Astrocyte of the spinal cord (primary cell): ENCODE measurements at regions not wholly inside any gene's neighbourhood (a gene's known extent, or its start where the extent isn't known, plus 50 kb on each side); places are given as distances from the start of the nearest gene placed in this dataset.
"Not testable (repeated sequence)": the region's sequence is repeated elsewhere in the genome, so short reads cannot be mapped to it uniquely, and the experiment has no call there.

ENCODE experiments used
- DNase-seq: peaks from one replicate; pipeline ENCODE4 v3.0.0; 2011; ENCODE audit warnings: low read depth, low spot score
- H3K4me3 ChIP-seq: 2 replicates; pipeline ENCODE4 v1.5.1; 2011; ENCODE audit warnings: low read depth, mild to moderate bottlenecking, low read length, moderate library complexity
- CTCF ChIP-seq: IDR thresholded peaks from 2 replicates; pipeline ENCODE4 v1.5.1; 2012; ENCODE audit warnings: low read depth, mild to moderate bottlenecking, low read length, inconsistent platforms
- in situ Hi-C: cut with HindIII; loops from 2 replicates; pipeline ENCODE4 v1.10.0; 2017; ENCODE audit warnings: low sequenced_read_pairs

GRCh38 chr6:97347111-97347510 lies 64.1 kb upstream of the MMS22L start:
- no peak for DNase-seq
- no peak for TF ChIP-seq CTCF
- in situ Hi-C loops: no loop called here
- H3K4me3 ChIP-seq: no peak overlapping the region

GRCh38 chr6:97361286-97361685 lies 78.3 kb upstream of the MMS22L start:
- in situ Hi-C loops: no loop called here
- no peak for DNase-seq
- no peak overlapping the region for H3K4me3 ChIP-seq
- TF ChIP-seq CTCF: no peak

DNA sequence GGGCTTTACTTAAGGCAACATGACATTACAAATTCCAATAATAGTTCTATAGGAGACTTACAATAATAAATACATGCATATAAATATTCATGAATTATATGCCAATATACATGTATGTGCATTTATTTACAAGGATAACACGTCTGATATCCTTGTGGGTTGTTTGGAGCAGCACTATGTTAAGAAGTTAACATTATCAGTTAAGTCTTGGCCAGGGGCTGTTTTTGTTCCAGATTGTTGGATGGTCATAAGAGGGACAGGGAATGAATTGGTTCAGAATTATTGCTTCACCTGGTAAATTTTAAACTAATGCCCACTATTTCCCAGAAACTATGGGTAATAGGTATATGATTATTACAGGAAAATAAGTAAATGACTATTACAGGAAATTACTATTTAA lies 81.3 kb upstream of the MMS22L start:
- no peak overlapping the region for H3K4me3 ChIP-seq
- DNase-seq: no peak
- in situ Hi-C loops: no loop called here
- no peak for TF ChIP-seq CTCF

- in situ Hi-C loops, DNase-seq, H3K4me3 ChIP-seq: not testable (repeated sequence)
These were observed 99.1 kb upstream of the MMS22L start for GRCh38 chr6:97382071-97382470.

GRCh38 chr6:97392735-97393134 lies 109.7 kb upstream of the MMS22L start:
- no peak overlapping the region for H3K4me3 ChIP-seq
- in situ Hi-C loops: no loop called here
- DNase-seq: no peak
- TF ChIP-seq CTCF: no peak

DNA sequence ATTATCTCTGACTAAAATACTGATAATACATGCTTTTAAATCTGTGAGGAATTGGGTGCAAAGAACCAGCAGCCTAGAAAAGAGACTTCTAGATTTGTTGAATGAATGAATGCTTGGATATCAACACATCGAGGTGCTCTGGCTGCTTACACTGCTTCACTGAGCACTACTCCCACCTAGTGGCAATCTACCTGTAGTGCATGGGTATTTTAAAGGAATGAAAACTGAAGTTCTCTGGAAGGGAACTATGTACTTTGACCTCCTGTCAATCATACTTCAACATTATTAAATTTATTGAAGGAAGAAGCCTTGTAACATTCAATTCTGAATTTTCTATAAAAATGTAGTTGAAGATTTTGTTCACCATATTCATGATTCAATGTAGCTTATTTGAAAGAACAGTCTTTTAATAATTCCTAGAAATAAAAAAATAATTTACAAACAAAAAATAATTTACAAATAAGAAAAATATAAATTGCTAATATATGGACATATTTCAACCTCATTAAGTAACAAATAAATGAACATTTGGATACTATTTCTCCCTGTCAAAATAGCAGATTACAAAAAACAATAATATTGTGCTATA lies 111.2 kb upstream of the MMS22L start:
- peak; percentile 82 for TF ChIP-seq CTCF
- in situ Hi-C loops: no loop called here
- peak; percentile 62 for DNase-seq
- H3K4me3 ChIP-seq: no peak overlapping the region

DNA sequence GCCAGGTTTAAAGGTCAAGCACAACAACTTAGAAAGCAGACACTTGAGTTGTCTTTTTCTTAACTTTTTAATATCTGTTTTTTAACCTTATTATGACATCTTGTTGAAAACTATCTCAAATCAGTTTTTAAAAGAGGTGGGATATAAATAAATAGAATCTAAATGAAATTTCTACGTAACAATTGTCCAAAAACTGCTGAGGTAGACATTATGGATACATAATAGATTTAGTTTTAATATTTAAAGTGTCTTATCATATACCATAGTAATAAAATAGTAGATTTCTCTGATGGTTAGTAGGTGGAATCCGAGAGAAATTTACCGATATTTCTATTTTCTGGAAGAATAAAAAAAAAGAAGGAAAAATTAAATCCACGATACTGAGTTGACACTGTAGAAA lies 113.9 kb upstream of the MMS22L start:
- TF ChIP-seq CTCF: no peak
- no peak for DNase-seq
- in situ Hi-C loops: no loop called here
- H3K4me3 ChIP-seq: no peak overlapping the region
